H1 (cell line): ENCODE measurements at regions not wholly inside any gene's neighbourhood (a gene's known extent, or its start where the extent isn't known, plus 50 kb on each side); places are given as distances from the start of the nearest gene placed in this dataset.

ENCODE experiments used
- CTCF ChIA-PET: fragments of 300-600 bp; sonication (Branson Sonifier 250); formaldehyde crosslinking; loops from one replicate; lab custom pipeline; 2021; ENCODE audit not compliant: partially characterized antibody; lab: Charles Lee
- POLR2A ChIA-PET: fragments of 300-600 bp; sonication (Branson Sonifier 250); formaldehyde crosslinking; loops from one replicate; lab custom pipeline; 2021; ENCODE audit warnings: inconsistent platforms; ENCODE audit not compliant: partially characterized antibody; lab: Charles Lee
- DNase-seq, 2 experiments: peaks; one replicate each; pipeline versions ENCODE4 v3.0.0 to v3.0.0-alpha.2; 2010 to 2022; ENCODE audit warnings: low spot score in 2 of 2, low read depth in 1 of 2, mixed read lengths in 1 of 2
- FAIRE-seq: peaks from 2 replicates; lab custom pipeline; 2011; peaks lifted over from hg19 to GRCh38; lab: Jason Lieb, UNC
- H2AFZ ChIP-seq: 2 replicates; pipeline ENCODE4 v1.8.1; 2012; ENCODE audit warnings: low read length, inconsistent platforms
- H2AK5ac ChIP-seq: 2 replicates; pipeline ENCODE4 v1.6.1; 2013; ENCODE audit warnings: low read depth, low read length
- H2BK120ac ChIP-seq: replicated peaks from 2 replicates; pipeline ENCODE3; 2013; ENCODE audit warnings: low read depth, low read length, inconsistent platforms
- H2BK12ac ChIP-seq: 2 replicates; pipeline ENCODE4 v1.6.1; 2013; ENCODE audit warnings: low read depth, low read length
- H2BK15ac ChIP-seq: 2 replicates; pipeline ENCODE4 v1.6.1; 2013; ENCODE audit warnings: low read length
- H2BK20ac ChIP-seq: 2 replicates; pipeline ENCODE4 v1.6.1; 2013; ENCODE audit warnings: low read length
- H2BK5ac ChIP-seq: 2 replicates; pipeline ENCODE4 v1.6.1; 2013; ENCODE audit warnings: low read depth, low read length
- H3K14ac ChIP-seq: 2 replicates; pipeline ENCODE4 v1.6.1; 2013; ENCODE audit warnings: inconsistent platforms; ENCODE audit not compliant: insufficient read length
- H3K18ac ChIP-seq: 2 replicates; pipeline ENCODE4 v1.6.1; 2013; ENCODE audit warnings: low read length; ENCODE audit errors: extremely low read depth
- H3K23ac ChIP-seq: 2 replicates; pipeline ENCODE4 v1.6.1; 2013; ENCODE audit warnings: inconsistent platforms; ENCODE audit not compliant: insufficient read length
- H3K23me2 ChIP-seq: 2 replicates; pipeline ENCODE4 v1.6.1; 2013; ENCODE audit warnings: low read depth, low read length
- H3K27ac ChIP-seq: 2 replicates; pipeline ENCODE4 v1.6.1; 2011; ENCODE audit warnings: low read depth, low read length, inconsistent platforms
- H3K27me3 ChIP-seq, 4 experiments: replicated peaks in 1 of 4; 1 replicate in 1 of 4; 2 replicates in 3 of 4; pipeline versions ENCODE4 v1.6.1 to v1.8.1; 2011 to 2013; ENCODE audit warnings: low read length in 3 of 4, mild to moderate bottlenecking in 3 of 4, inconsistent platforms in 2 of 4, mixed read lengths in 2 of 4, moderate library complexity in 1 of 4; ENCODE audit not compliant: control insufficient read depth in 3 of 4, insufficient read depth in 3 of 4; ENCODE audit errors: extremely low read depth in 1 of 4
- H3K36me3 ChIP-seq, 4 experiments: 2 replicates each; pipeline versions ENCODE4 v1.6.1 to v1.8.1; 2011 to 2013; ENCODE audit warnings: mild to moderate bottlenecking in 4 of 4, low read length in 3 of 4, moderate library complexity in 2 of 4, control low read depth in 1 of 4, inconsistent platforms in 1 of 4; ENCODE audit not compliant: insufficient read depth in 4 of 4, control insufficient read depth in 2 of 4
- H3K4ac ChIP-seq: replicated peaks from 2 replicates; pipeline ENCODE3; 2013; ENCODE audit warnings: low read length, low read depth, mixed read lengths, inconsistent platforms; ENCODE audit not compliant: insufficient read length
- H3K4me1 ChIP-seq, 4 experiments: replicated peaks in 1 of 4; 1 replicate in 1 of 4; 2 replicates in 3 of 4; pipeline versions ENCODE4 v1.6.1 to v1.8.1; 2011 to 2013; ENCODE audit warnings: low read length in 3 of 4, inconsistent platforms in 2 of 4, mixed read lengths in 1 of 4; ENCODE audit not compliant: insufficient read depth in 4 of 4, control insufficient read depth in 3 of 4
- H3K4me2 ChIP-seq, 2 experiments: 2 replicates each; pipeline versions ENCODE4 v1.6.1 to v1.8.1; 2011 to 2013; ENCODE audit warnings: low read depth in 2 of 2, low read length in 2 of 2, control low read depth in 1 of 2, inconsistent platforms in 1 of 2, mild to moderate bottlenecking in 1 of 2; ENCODE audit not compliant: insufficient read depth in 1 of 2
- H3K4me3 ChIP-seq, 4 experiments: fragments of 200-600, 300-600 bp in 1 of 4; sonication (generic), shearing (Covaris generic), sonication (Bioruptor Twin) in 1 of 4; 2 replicates each; pipeline versions ENCODE4 v1.5.1 to v1.8.1; 2011 to 2016; ENCODE audit warnings: low read length in 4 of 4, low read depth in 3 of 4, control low read depth in 2 of 4, inconsistent platforms in 2 of 4, mild to moderate bottlenecking in 2 of 4, mixed read lengths in 1 of 4, moderate library complexity in 1 of 4; ENCODE audit not compliant: insufficient read depth in 2 of 4; ENCODE audit errors: extremely low read depth in 1 of 4
- H3K56ac ChIP-seq: replicated peaks from 2 replicates; pipeline ENCODE3; 2013; ENCODE audit warnings: low read depth, mild to moderate bottlenecking, mixed read lengths, low read length, inconsistent platforms; ENCODE audit not compliant: insufficient read length
- H3K79me1 ChIP-seq: 2 replicates; pipeline ENCODE4 v1.6.1; 2013; ENCODE audit warnings: low read depth, low read length, control low read depth
- H3K79me2 ChIP-seq, 2 experiments: 2 replicates each; pipeline versions ENCODE4 v1.6.1 to v1.8.1; 2012 to 2013; ENCODE audit warnings: low read length in 2 of 2, mild to moderate bottlenecking in 2 of 2, inconsistent platforms in 1 of 2; ENCODE audit not compliant: insufficient read depth in 2 of 2, control insufficient read depth in 1 of 2
- H3K9ac ChIP-seq, 4 experiments: replicated peaks in 1 of 4; 1 replicate in 1 of 4; 2 replicates in 3 of 4; pipeline versions ENCODE4 v1.6.1 to v1.8.1; 2011 to 2013; ENCODE audit warnings: low read depth in 3 of 4, low read length in 3 of 4, control low read depth in 2 of 4, mild to moderate bottlenecking in 2 of 4, moderate library complexity in 2 of 4, inconsistent platforms in 1 of 4; ENCODE audit errors: extremely low read depth in 1 of 4
- H3K9me3 ChIP-seq, 2 experiments: 2 replicates each; pipeline versions ENCODE4 v1.6.1 to v1.8.1; 2012 to 2013; ENCODE audit warnings: mild to moderate bottlenecking in 2 of 2, moderate library complexity in 2 of 2, control low read depth in 1 of 2, inconsistent platforms in 1 of 2, low read depth in 1 of 2, low read length in 1 of 2, mixed read lengths in 1 of 2; ENCODE audit not compliant: insufficient read depth in 2 of 2
- H4K20me1 ChIP-seq, 2 experiments: replicated peaks in 1 of 2; 2 replicates each; pipeline versions ENCODE3 to v1.8.1; 2011 to 2013; ENCODE audit warnings: inconsistent platforms in 2 of 2, low read length in 2 of 2, mild to moderate bottlenecking in 1 of 2; ENCODE audit not compliant: insufficient read depth in 2 of 2, control insufficient read depth in 1 of 2
- H4K5ac ChIP-seq: 2 replicates; pipeline ENCODE4 v1.6.1; 2013; ENCODE audit warnings: low read length, low read depth, mixed read lengths, inconsistent platforms; ENCODE audit not compliant: insufficient read length
- H4K8ac ChIP-seq: 2 replicates; pipeline ENCODE4 v1.8.0; 2013; ENCODE audit warnings: mild to moderate bottlenecking, moderate library complexity, low read length, inconsistent platforms; ENCODE audit not compliant: insufficient read depth; ENCODE audit errors: extremely low read depth
- H4K91ac ChIP-seq: replicated peaks from 2 replicates; pipeline ENCODE3; 2013; ENCODE audit warnings: low read length, mixed read lengths, inconsistent platforms; ENCODE audit not compliant: insufficient read length
- BACH1 ChIP-seq: IDR thresholded peaks from 2 replicates; pipeline ENCODE4 v1.6.1; 2012; ENCODE audit warnings: low read length, improper control_type of control experiment
- BRCA1 ChIP-seq: IDR thresholded peaks from 2 replicates; pipeline ENCODE4 v1.6.1; 2012; ENCODE audit warnings: low read depth, low read length, improper control_type of control experiment
- CBX8 ChIP-seq: fragments of 300-800, 300-1000 bp; sonication (generic); IDR thresholded peaks from 2 replicates; pipeline ENCODE4 v1.7.1; 2016; ENCODE audit warnings: low read depth, low read length, borderline replicate concordance
- CHD1 ChIP-seq: IDR thresholded peaks from 2 replicates; pipeline ENCODE4 v1.6.1; 2012; ENCODE audit warnings: low read depth, low read length, improper control_type of control experiment
- EGR1 ChIP-seq: IDR thresholded peaks from 2 replicates; pipeline ENCODE4 v1.6.1; 2011; ENCODE audit warnings: low read depth, low read length, borderline replicate concordance
- EP300 ChIP-seq, 2 experiments: IDR thresholded peaks; 1 replicate in 1 of 2; 2 replicates in 1 of 2; pipeline ENCODE4 v1.6.1; 2011 to 2012; ENCODE audit warnings: low read depth in 2 of 2, low read length in 2 of 2, mild to moderate bottlenecking in 2 of 2, borderline replicate concordance in 1 of 2, inconsistent platforms in 1 of 2, moderate library complexity in 1 of 2
- EZH2 ChIP-seq: fragments of 200-600 bp; sonication (generic); IDR thresholded peaks from 2 replicates; pipeline ENCODE4 v1.7.1; 2012; ENCODE audit warnings: low read depth, mild to moderate bottlenecking, moderate library complexity, low read length, inconsistent platforms; ENCODE audit not compliant: severe bottlenecking
- HDAC2 ChIP-seq, 2 experiments: fragments of 300-600 bp in 1 of 2; sonication (generic) in 1 of 2; IDR thresholded peaks; 2 replicates each; pipeline ENCODE4 v1.6.1; 2011 to 2012; ENCODE audit warnings: low read depth in 2 of 2, low read length in 2 of 2, mild to moderate bottlenecking in 2 of 2, moderate library complexity in 2 of 2, borderline replicate concordance in 1 of 2, inconsistent platforms in 1 of 2
- KDM1A ChIP-seq: fragments of 200-600, 300-600 bp; sonication (generic); IDR thresholded peaks from 2 replicates; pipeline ENCODE4 v1.7.1; 2016; ENCODE audit warnings: mild to moderate bottlenecking, low read length, borderline replicate concordance
- PHF8 ChIP-seq: fragments of 200-600 bp; sonication (generic); conservative IDR thresholded peaks from 2 replicates; pipeline ENCODE4 v1.7.1; 2012; ENCODE audit warnings: low read depth, mild to moderate bottlenecking, inconsistent platforms, low read length, moderate library complexity
- POU5F1 ChIP-seq: IDR thresholded peaks from 2 replicates; pipeline ENCODE4 v1.6.1; 2011; ENCODE audit warnings: low read depth, mild to moderate bottlenecking, low read length, moderate library complexity
- TEAD4 ChIP-seq: IDR thresholded peaks from 2 replicates; pipeline ENCODE4 v1.6.1; 2012; ENCODE audit warnings: low read depth, low read length, inconsistent platforms, mixed read lengths
- WGBS, 2 experiments: shearing (Covaris generic) in 1 of 2; methylation state at CpG; one replicate each; pipeline versions ENCODE4 v1.1.6 to v1.1.7; 2013 to 2015; ENCODE audit warnings: low lambda C conversion rate in 2 of 2, mixed read lengths in 2 of 2, inconsistent platforms in 1 of 2, low coverage in 1 of 2, missing lambda C conversion rate in 1 of 2; ENCODE audit not compliant: insufficient replicate concordance in 2 of 2, insufficient coverage in 1 of 2, insufficient read length in 1 of 2; ENCODE audit errors: extremely low coverage in 1 of 2, missing lambda C conversion rate in 1 of 2; 5-methylcytosine and 5-hydroxymethylcytosine counted together

DNA sequence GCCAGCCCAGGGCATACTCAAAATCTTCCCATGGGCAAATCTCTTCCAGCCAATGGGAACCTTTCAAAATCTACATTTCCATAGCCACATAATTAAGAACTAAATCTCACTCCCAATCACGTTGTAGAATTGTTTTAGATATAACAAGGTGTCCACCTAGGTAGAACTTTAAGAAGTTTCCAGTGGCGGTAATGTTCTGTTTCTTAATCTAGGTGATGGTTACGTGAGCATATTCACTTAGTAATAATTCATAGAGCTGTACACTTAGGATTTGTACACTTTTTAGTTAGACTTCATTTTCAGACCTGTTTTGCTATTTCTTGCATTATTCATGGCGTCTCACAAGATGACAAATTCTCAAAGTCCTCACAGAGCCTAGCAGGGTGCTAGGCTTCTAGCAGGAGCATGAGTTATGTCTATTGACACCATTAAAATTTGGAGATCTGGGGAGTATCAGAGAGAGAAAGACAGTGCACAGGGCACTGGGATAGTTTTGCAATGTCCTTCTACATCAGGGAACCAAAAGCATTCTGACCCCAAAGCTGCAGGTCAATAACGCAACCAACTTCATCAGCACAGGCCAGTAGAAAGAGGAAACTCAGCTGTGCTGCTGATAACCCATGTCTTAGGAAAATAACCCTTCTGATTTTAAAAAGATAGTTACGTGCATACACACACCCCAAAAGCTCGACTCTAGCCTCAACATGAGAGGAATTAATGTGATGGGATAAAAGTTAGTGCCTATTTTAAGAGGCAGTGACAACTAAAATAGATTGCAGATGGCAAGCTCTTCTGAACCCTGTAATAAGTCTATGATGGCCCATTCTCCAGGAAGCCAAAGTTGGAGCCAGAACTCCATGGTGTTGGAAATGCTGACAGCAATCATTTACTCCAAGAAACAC is 518.1 kb upstream of the JARID2 start:
- Histone ChIP-seq H3K79me2 (no peaks in the 10 kb centered on the region), H2BK120ac (no peak overlapping the region), H3K9me3 (no peaks in the 10 kb centered on the region; a peak in 1 of 4 replicates), H4K20me1 (no peaks in the 10 kb centered on the region), H2BK5ac (no peak overlapping the region), H4K5ac (no peak overlapping the region), H3K9ac (no peak overlapping the region), H3K27me3 (no peaks in the 10 kb centered on the region), H2BK20ac (no peak overlapping the region), H2AK5ac (no peak overlapping the region), H4K91ac (no peak overlapping the region), H3K4ac (no peak overlapping the region), H3K18ac (peak overlapping the region; percentile 73; the same call in 1 of the 2 replicates), H3K56ac (no peak overlapping the region), H3K4me3 (no peak overlapping the region), H3K4me1 (peaks cover 5 to 14% (median 8%) of the 10 kb centered on the region in 4 experiments; a peak in 6 of 7 replicates), H2BK12ac (no peak overlapping the region), H3K23me2 (no peaks in the 10 kb centered on the region), H2AFZ (no peak overlapping the region), H3K23ac (no peak overlapping the region), H3K4me2 (no peak overlapping the region), H3K14ac (no peak overlapping the region), H3K36me3 (no peaks in the 10 kb centered on the region; a peak in 1 of 8 replicates), H3K79me1 (no peaks in the 10 kb centered on the region), H2BK15ac (no peak overlapping the region), H4K8ac (no peak overlapping the region), H3K27ac (no peak overlapping the region)
- POLR2A ChIA-PET, result no interaction called here
- FAIRE-seq, result no peak
- 88% methylated on average over 7 of the region's 7 CpGs; no CpG with 5 or more reads in 1 of the 2 experiments for WGBS, 2 experiments
- DNase-seq, result no peak
- CTCF ChIA-PET, result interaction anchor here (1.0 kb wide), 1 partner anchor 11 kb away, joined by 3 read pairs; no protein-coding TSS in a partner anchor
- TF ChIP-seq EGR1 (no peak), BRCA1 (no peak), KDM1A (no peak), PHF8 (no peak), HDAC2 (IDR thresholded peaks at IDR 0.05; ENCODE audit: borderline replicate concordance in 1 of 2, low read depth in 2 of 2, low read length in 2 of 2) (no peak), POU5F1 (no peak), CHD1 (no peak), TEAD4 (no peak), EZH2 (no peak), CBX8 (no peak), EP300 (IDR thresholded peaks at IDR 0.05; ENCODE audit: borderline replicate concordance in 1 of 2, low read depth in 2 of 2, low read length in 2 of 2) (no peak), BACH1 (no peak)
